CD4-positive, alpha-beta T cell treated with Interleukin-15 for 1 hour (primary cell): ENCODE measurements at regions not wholly inside any gene's neighbourhood (a gene's known extent, or its start where the extent isn't known, plus 50 kb on each side); places are given as distances from the start of the nearest gene placed in this dataset.
A peak's percentile ranks its signal among the peaks of the same experiment; 100 is the strongest.

ENCODE experiments used
- DNase-seq: peaks from one replicate; pipeline ENCODE4 v3.0.0-alpha.2; 2020

DNA sequence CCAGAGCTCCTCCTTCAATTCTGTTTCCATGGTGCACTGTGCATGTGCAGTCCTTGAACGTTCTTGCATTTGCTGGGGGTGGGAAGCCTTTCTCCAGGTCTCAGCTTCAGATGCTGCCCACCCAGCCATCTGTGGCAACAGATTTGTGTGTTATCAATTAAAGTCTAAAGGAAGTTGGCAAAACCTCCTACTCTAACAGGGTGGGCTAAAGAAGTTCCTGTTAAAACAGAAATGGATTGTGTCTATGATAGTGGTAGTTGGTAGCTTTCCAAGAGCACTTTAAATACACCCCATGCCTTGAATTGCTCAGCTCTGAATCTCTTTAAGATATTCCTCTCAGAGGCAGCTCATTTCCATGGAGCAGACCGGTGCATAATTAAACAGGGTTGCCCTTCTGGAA is 488.0 kb upstream of the SUCLG2 start:
- DNase-seq = no peak

DNA sequence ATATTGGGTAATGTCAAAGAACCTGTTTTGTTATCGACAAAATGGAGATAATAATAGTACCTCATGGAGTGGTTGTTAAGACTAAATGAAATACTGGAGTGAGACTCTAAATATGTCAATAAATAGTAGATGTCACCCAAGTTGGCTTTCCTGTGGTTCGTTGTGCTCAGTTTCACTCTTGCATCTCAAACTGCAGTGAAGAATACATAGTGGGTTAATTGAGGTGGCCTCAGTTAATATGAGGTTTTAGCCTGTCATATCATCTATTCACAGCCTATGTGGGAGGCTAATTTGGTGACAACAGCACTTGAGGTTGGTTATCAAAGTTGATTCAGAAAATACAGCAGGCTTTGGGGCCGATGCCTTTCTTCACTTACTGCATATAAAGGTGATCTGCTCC is 485.5 kb upstream of the SUCLG2 start:
- no peak for DNase-seq

DNA sequence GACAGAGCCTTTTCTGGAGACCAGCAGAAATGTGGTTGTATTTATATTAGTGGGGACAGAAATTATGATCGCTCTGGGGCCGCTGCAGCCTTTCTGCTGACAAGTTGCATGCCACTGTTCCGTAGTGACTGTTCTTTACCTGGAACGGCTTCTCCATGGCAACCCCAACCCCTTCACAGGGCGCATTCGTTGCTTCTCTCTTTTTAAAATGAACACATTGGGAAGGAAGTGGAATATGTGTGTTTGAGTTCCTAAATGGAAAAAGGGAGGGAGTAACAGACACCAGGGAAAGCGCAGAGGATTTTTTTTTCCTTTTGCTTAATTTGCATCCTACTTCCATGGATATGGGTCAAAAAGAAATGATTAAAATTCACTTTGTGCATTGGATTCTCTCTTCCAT is 482.0 kb upstream of the SUCLG2 start:
- no peak for DNase-seq

DNA sequence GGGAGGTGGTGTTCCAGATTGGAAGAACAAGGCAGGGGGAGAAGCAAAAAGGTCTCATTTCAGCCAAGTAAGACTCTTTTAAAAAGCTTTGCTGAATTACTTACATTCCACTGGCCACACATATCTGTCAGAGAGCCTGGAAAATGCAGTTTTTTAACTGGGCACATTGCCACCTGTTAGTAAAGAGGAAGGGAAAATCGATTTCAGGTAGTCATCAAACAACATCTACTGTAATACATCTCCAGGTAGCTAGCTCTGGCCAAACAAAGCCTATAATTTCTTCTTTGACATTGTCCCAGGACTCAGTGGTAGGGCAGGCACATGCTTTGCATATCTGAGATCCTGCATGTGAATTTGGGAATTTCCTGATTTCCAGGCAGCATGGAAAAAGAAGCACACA is 480.7 kb upstream of the SUCLG2 start:
- DNase-seq = no peak

DNA sequence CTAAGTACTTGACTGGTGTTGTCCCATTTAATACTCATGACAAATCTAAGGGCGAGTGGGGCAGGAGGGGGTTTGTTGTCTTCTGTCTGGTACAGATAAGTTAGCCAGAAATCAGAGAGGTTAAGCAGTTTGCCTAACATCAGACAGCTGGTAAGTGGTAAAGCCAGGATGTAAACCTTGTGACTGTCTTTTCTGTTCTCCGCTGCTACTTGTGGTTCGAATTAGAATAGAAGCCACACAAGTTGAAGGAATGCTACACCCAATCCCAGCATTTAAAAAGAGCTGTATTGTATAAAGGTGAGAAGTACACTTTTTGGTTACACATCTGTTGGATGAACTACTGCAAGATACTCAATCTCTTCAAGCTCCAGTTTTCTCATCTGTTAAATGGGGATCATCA is 474.7 kb upstream of the SUCLG2 start:
- DNase-seq = no peak

DNA sequence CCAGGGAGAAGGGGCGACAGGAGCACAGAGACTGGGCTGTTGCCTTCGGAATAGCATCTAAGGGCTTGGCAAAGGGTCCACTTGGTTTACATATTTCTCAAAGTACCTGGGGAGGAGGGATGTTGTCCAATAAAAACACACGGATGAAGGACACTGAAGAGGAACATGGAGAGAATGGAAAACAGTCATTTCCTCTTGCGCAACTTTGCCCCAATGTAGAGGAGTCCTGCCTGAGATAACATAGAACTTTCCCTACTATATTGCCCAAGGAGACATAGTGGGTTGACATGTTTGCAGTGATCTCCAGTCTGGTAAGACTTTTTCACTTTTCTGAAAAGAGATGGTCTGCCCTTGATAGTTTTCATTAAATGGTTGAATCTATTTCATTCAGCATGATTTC is 468.8 kb upstream of the SUCLG2 start:
- DNase-seq = no peak

DNA sequence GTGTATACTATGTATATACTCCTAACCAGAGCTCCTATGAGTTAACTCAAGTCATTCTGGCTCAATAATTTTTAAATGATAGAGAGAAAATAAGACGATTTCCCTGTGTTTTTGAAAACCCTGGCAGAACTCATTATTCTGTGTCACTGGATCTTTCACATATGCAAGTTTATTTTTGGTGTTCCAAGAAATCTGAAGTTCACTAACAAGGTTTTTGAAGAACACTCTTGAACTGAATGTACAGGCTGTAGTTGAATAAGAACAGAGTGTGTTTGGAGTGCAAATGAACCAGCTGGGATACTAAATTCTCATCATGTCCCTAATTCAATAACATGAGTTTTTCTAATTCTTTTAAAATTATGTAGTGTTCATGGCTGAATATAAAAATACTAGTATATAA is 466.9 kb upstream of the SUCLG2 start:
- no peak for DNase-seq

DNA sequence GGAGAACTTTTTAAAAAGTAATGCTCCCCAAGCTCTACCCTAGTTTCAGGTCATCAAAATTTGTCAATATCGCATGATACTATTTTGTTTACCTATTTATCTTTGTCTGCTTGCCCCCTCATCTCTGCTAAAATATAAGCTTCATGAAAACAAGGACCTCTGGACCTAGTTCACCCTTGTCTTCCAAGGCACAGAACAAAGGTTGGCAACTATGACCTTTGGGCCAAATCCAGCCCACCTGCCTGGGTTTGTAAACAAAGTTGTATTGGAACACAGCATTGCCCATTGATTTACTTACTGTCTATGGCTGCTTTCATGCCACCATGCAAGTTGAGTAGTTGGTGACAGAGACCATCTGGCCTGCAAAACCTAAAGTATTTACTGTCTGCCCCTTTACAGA is 462.2 kb upstream of the SUCLG2 start:
- DNase-seq = no peak

DNA sequence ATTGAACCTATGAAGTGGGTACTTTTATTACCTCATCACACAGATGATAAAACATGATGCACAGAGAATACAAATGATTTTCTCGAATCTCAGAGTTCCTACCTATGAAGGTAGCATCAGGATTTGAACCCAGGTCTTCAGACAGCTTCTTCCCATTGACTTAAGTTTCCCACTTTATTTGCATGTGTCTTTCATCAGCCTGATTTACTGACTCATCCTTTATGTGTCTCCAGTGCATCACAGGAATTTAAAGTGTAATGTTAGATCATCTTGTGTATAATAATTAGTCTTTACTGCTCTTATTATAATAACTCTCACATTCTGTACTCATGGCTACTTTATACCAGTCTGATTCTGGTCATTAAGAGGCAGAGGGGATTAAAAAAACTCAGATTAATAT is 449.4 kb upstream of the SUCLG2 start:
- no peak for DNase-seq

DNA sequence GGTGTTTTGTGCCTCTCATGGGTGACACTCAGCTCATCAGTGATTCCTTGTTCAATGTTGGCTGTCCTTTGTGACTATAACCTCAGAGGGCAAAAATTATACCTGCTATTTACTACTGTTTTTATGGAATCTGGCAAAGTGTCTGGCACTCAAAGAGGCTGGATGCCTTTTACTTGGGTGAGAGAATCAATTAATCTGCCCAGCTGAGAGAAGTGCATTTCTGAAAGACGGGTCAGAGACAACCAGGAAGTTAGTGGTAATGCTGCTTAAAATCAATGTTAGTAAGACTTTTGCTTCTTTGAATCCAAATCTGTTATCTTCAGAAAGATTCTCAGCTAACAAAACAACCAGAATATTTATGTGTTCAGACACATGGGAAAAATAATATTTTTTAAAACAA is 436.2 kb upstream of the SUCLG2 start:
- DNase-seq = no peak

DNA sequence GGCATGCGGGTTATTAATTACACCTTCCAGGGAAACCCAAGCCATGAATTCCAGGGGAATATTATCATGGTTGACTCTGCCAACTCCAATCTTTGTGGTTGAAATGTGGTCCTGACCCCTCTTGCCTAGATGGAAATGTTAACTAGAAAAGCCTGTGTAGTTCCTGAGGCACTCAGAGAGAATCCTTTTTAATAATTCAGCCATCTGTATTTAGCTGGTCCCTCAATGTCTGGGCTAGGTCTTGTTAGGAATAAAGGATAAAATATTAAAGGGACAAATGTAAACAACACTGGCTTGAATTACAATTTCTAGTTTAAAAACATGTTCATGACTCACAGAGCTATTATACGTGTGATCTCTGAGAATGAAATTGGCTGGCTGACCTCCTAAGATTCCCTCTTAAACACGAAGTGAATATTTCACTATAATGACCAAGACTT is 435.2 kb upstream of the SUCLG2 start:
- DNase-seq = no peak

DNA sequence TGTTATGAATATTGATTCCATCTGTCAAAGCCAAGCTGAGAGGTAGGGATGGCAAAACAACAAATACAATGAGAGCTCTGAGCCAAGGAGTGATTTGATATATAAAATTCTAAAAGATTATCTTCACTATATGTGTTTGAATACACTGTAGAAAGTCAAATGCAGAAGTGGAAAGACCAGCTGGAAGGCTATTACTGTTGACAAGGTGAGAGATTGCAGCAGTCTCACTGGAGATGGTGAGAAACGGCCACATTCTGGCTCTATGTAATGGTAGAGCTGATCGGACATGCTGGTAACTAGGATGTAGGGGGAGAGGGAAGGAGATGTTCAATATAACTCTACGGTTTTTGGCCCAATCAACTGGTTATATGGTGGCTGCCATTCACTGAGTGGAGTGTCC is 434.2 kb upstream of the SUCLG2 start:
- DNase-seq = no peak

DNA sequence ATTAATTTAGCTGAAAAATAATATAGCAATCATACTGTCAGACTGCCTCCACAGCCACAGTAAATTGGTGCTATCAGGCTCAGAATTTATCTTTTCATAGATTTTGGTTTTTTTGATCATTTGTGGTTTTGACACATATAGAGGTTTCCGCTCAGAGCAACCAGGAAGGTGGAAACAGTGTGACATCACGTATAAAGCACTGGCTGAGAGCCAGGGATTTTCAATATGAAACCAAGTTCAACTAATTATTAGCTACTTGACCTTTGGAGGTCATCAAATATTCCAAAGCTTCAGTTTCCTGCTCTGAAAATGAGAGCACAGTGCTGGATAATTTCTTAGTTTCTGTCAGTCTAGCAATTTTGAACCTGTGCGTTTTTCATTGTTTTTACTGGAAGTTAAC is 433.8 kb upstream of the SUCLG2 start:
- peak; percentile 35 for DNase-seq

DNA sequence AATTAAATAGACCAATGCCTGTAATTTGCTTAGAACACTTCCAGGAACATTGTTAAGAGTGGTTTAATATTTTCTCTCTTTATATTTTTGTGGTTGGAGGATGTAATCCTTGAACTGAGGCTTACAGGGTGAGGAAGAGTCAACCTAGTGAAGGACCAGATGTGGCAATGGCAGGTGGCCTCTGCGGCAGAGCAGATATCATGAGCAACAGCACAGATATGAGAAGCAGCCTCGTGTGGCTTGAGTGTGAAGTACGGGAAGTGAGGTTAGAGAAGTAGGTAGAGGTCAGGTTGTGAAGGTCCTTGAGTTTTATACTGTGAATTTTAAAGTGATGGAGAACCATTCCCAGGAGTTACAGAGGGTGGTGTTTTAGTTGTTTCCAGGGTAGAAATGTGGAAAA is 417.6 kb upstream of the SUCLG2 start:
- no peak for DNase-seq

DNA sequence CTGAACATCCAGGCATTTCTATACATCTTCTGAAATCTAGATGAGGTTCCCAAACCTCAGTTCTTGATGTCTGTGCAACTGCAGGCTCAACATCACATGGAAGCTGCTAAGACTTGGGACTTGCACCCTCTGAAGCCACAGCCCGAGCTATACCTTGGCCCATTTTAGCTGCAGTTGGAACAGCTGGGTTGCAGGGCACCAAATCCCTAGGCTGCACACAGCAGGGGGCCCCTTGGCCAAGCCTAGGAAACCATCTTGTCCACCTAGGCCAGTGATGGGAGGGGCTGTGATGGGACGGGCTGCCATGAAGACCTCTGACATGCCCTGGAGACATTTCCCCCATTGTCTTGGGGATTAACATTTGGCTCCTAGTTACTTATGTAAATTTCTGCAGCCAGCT is 415.8 kb upstream of the SUCLG2 start:
- DNase-seq = no peak

DNA sequence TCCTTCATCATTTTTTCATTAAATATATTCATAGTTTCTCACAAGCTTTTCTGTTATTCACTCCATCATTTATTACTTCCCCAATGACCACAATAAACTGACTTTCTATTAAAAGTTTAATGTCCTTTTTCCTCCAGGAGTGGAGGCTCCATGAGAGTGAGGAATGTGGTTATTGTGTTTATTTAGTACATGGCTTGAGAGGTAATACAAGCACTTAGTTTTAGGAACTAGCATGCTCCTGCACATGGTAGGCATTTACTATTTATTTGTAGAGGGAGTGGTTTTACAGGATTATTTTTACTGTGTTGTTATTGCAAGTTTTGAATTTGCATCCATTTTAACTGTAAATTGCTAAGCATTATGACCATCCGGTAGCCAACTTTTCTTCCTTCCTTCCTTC is 412.9 kb upstream of the SUCLG2 start:
- DNase-seq = no peak

DNA sequence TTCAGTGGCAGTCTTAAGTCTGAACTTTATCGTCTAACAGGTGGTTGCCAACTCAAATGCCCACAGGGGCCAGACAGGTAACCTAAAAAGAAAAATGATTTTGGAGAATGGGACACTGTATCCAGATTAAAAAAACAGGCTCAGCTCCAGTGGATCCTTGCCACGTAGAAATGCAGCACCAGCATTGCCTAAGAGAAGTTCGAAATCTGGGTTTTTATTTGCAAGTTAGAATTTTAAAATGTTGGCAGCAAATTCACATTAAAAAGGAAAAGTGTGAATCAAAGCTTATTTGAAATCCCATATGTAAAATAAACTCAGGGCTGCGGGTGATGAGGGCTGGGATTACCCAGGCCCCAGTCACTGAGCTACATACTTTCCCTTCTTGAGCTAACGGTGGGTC is 408.5 kb upstream of the SUCLG2 start:
- no peak for DNase-seq

DNA sequence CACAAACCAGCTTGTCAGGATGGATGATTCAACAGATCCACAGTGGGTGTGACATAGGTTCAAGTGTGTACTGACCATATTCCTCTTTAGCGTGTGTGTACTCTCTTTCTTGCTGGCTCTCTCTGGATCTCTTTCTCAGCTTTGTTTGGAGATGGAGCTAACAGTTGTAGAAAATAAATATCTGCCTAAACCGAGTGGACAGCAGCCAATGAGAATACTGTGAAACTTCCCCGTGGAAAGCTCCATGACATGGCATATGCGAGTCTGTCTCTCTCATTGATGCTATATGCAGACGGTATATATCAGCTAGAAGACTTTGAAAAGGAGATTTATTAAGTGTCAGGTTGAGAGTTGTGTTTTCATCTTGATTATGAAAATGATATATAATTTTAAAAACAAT is 406.5 kb upstream of the SUCLG2 start:
- no peak for DNase-seq

DNA sequence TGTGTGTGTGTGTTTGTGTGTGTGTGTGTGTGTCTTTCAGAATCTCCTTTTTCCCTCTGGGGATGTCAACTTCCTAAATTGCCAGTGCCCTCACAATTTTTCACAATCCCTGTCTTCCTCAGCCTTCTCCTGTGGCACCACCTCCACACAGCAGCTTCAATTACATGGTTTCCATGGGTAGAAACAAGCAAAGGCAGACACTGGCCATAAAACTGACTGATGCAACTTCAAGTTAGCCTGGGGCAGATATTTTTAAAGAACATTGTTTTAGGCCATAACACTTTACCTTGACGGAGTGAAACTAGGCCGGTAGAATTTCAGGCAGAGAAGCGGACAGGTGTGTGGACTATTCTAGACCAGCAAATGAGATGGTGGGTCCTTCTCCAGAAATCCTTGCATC is 405.8 kb upstream of the SUCLG2 start:
- DNase-seq = no peak

DNA sequence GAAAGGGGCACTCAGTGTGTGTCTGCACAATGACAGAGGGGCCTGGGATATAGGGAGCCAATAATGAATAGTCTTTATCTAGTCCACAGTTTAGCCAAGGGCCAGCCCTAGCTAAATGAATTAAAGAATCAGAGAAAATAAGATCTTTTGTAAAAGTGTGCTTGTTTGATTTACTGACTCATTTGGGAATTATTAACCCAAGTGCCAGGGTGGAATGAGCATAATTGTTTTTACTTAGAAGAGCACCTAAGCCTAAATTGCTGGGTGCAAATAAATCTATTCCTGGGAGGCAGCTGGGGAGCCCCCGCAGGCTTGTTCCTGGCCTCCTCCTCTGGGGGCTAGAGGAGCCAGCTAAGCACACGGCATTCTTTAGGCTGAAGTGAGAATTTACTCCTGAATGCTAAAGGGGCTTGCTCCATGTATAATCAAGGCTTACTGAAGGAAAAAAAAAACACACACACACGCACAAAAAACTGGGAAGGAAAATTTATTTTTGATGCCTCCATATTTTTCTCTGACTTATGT is 405.3 kb upstream of the SUCLG2 start:
- DNase-seq = no peak

DNA sequence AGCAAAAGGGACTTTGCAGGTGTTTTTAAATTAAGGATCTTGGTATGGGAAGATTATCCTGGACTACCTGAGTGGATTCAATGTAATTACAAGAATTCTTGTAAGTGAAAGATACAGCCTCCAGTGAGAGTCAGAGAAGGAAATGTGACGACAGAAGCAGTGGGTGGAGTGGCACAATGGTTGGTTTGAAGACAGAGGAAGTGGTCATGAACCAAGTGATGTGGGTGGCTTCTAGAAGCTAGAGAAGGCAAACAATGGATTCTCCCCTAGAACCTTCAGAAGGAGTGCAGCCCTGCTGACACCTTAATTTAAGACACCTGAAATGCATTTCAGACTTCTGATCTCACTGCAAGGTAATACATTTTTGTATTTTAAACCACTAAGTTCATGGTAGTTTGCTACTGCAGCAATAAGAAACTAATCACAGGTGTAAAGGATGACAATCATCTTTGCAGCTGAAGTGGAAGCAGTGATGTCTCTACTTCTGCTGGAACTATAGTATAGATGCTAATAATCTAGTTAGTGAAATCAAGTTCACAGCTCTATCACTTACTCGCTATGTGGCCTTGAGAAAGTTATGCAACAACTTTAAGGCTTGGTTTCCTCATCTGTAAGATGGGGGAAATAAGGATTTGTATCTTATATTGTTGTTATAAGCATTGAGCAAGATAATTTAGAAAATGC is 403.4 kb upstream of the SUCLG2 start:
- peak; percentile 60 for DNase-seq

DNA sequence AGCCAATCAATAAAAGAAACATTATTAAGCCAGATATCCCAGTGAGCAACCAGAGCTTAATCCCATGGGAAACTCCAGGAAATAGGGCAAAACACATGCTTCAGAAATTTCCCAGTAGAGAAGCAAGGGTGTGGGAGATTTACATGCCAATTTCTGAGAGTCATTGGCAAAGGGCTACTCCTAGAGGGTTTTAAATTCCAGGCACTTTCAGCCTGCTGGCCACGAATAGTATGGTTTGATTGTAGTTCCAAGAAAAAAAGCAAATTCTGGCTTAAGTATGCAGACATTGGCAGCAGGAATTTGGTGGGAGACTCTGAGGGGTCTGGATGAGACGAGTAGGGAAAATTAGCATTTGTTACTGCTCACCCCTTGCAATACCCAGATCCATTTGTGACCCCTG is 402.1 kb upstream of the SUCLG2 start:
- DNase-seq = no peak

DNA sequence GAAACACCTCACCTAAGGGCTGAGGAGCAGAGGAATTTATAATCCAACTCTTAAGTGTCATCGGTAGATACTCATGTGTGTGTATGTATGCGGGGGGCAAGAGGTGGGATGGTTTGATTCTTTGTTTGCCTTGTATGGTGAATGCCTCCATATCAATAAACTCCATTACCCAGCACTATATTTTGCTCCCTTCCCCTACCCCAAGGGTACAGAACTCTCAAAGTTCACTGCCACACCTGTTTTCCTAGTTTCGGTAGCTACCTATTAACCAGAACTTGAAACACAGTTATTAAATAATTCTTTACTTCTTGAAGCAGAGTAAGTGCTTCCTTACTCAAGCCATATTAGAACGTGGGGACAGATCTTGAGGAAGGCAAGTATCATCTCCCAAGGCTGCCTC is 400.8 kb upstream of the SUCLG2 start:
- no peak for DNase-seq

DNA sequence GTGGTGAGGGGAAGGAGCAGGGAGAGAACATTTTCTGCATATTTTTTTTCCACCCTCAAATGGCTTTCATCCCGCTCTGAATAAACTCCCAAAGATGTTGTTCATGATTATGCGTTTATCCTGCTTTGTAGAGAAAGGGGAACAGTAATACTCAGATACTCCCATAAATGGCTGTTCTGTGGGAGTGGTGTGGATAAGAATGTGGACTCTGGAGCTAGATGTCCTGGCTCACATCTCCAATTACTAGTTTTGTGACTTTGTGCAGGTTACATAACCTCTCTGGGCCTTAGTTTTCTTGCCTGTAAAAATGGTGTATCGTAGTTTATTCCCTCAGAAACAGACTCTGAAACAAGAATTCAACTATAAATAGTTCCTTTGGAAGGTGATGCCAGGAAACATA is 395.4 kb upstream of the SUCLG2 start:
- DNase-seq = no peak

DNA sequence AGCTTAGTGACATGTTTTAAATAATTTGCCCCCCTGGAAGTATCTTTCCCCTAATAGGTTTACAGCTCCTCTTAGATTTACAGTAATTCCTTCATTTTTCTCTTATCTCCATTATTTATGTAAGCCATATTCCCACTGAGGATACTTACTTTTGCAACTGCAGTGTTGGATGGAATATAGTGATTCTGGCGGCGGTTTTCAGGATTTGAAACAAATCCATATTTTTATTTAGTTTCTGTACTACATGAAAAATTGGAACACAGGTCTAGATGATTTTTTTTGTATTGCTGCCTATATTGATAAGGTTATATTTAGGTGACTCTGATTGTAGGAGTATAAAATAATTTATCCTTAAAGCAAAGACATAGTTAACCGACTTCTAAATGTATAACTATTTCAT is 391.6 kb upstream of the SUCLG2 start:
- DNase-seq = no peak

DNA sequence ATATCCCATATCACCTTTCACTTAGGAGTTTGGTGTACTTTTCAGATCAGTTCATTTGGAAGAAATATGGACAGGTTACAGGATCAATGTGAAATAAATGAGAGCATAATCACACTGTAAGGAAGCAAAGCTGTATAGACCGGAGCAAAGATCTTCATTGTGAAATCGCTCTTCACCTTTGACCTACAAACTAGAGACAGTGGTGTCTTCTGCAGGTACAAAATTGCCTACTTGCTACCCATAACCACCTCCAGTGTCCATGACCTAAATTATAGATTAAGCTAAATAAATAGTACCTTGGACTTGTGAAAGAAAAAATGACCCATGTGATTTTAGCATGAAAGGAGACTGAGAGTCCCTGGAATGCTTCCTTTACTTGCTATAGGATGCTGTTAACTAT is 379.5 kb upstream of the SUCLG2 start:
- no peak for DNase-seq
